Right atrium auricular region (tissue), 2 donors: ENCODE measurements at regions not wholly inside any gene's neighbourhood (a gene's known extent, or its start where the extent isn't known, plus 50 kb on each side); places are given as distances from the start of the nearest gene placed in this dataset.
"Not testable (repeated sequence)": the region's sequence is repeated elsewhere in the genome, so short reads cannot be mapped to it uniquely, and the experiment has no call there.

Experiments used
- DNase-seq: peaks from one replicate; pipeline ENCODE4 v3.0.0-alpha.2; 2019; ENCODE audit warnings: low spot score
- H3K27ac ChIP-seq, 2 donors: fragments of 200-600 bp; sonication (generic); 1 replicate in 1 of 2; 2 replicates in 1 of 2; pipeline ENCODE4 v1.5.1; 2016 to 2019
- H3K27me3 ChIP-seq, 2 donors: fragments of 200-600 bp; sonication (generic); one replicate each; pipeline versions ENCODE4 v1.5.1 to v1.6.0; 2017 to 2019
- H3K36me3 ChIP-seq: fragments of 200-600 bp; sonication (generic); one replicate; pipeline ENCODE4 v1.5.1; 2016
- H3K4me1 ChIP-seq, 2 donors: fragments of 200-600 bp; sonication (generic); one replicate each; pipeline versions ENCODE4 v1.5.1 to v1.6.0; 2017 to 2019
- H3K4me3 ChIP-seq, 2 donors: fragments of 200-600 bp; sonication (generic); 1 replicate in 1 of 2; 2 replicates in 1 of 2; pipeline ENCODE4 v1.5.1; 2017 to 2019; ENCODE audit warnings: mild to moderate bottlenecking in 1 of 2, moderate library complexity in 1 of 2
- H3K9me3 ChIP-seq, 2 donors: fragments of 200-600 bp; sonication (generic); one replicate each; pipeline ENCODE4 v1.5.1; 2019
- CTCF ChIP-seq, 2 donors: fragments of 200-600 bp; sonication (generic); IDR thresholded peaks; one replicate each; pipeline ENCODE4 v1.5.1; 2019; ENCODE audit warnings: antibody characterized with exemption in 2 of 2

GRCh38 chr13:48873587-48873986, 102.1 kb upstream of the FNDC3A start:
- Histone ChIP-seq H3K9me3 (no peaks in the 10 kb centered on the region), H3K4me1 (peaks cover 0 to 19% of the 10 kb centered on the region in 2 donors), H3K27me3 (no peaks in the 10 kb centered on the region), H3K4me3 (no peak overlapping the region), H3K36me3 (no peaks in the 10 kb centered on the region), H3K27ac (peak overlapping the region; percentile 48 to 63)
- TF ChIP-seq CTCF (IDR thresholded peaks at IDR 0.05): no peak
- no peak for DNase-seq

- TF ChIP-seq CTCF (IDR thresholded peaks at IDR 0.05): no peak
- H3K9me3 ChIP-seq: no peaks in the 10 kb centered on the region
- no peaks in the 10 kb centered on the region for H3K27me3 ChIP-seq
- H3K27ac ChIP-seq: peak overlapping the region; percentile 48 to 63
- H3K4me3 ChIP-seq: no peak overlapping the region
- no peaks in the 10 kb centered on the region for H3K36me3 ChIP-seq
- peaks cover 0 to 19% of the 10 kb centered on the region in 2 donors for H3K4me1 ChIP-seq
- no peak for DNase-seq
Measured at GRCh38 chr13:48874165-48874564, 101.5 kb upstream of the FNDC3A start.

GRCh38 chr13:48875047-48875446, 100.7 kb upstream of the FNDC3A start:
- peaks cover 0 to 19% of the 10 kb centered on the region in 2 donors for H3K4me1 ChIP-seq
- H3K9me3 ChIP-seq: no peaks in the 10 kb centered on the region
- TF ChIP-seq CTCF (IDR thresholded peaks at IDR 0.05): no peak
- no peaks in the 10 kb centered on the region for H3K36me3 ChIP-seq
- H3K27me3 ChIP-seq: no peaks in the 10 kb centered on the region
- H3K4me3 ChIP-seq: no peak overlapping the region
- no peak overlapping the region for H3K27ac ChIP-seq
- DNase-seq: no peak

GRCh38 chr13:48876289-48876688, 99.4 kb upstream of the FNDC3A start:
- Histone ChIP-seq H3K4me1 (peaks cover 0 to 19% of the 10 kb centered on the region in 2 donors), H3K27me3 (no peaks in the 10 kb centered on the region), H3K27ac (no peak overlapping the region), H3K9me3 (no peaks in the 10 kb centered on the region), H3K4me3 (no peak overlapping the region), H3K36me3 (no peaks in the 10 kb centered on the region)
- DNase-seq: no peak
- no peak for TF ChIP-seq CTCF (IDR thresholded peaks at IDR 0.05)

- Histone ChIP-seq H3K36me3 (no peaks in the 10 kb centered on the region), H3K9me3 (no peaks in the 10 kb centered on the region), H3K4me1 (peaks cover 0 to 11% of the 10 kb centered on the region in 2 donors), H3K27me3 (no peaks in the 10 kb centered on the region), H3K27ac (no peak overlapping the region), H3K4me3 (no peak overlapping the region)
- no peak for TF ChIP-seq CTCF (IDR thresholded peaks at IDR 0.05)
- no peak for DNase-seq
Measured at GRCh38 chr13:48879432-48879831, 96.3 kb upstream of the FNDC3A start.

- Histone ChIP-seq H3K27ac (no peak overlapping the region), H3K27me3 (no peaks in the 10 kb centered on the region), H3K4me1 (peaks cover 0 to 7% of the 10 kb centered on the region in 2 donors), H3K4me3 (no peak overlapping the region), H3K9me3 (no peaks in the 10 kb centered on the region), H3K36me3 (no peaks in the 10 kb centered on the region)
- no peak for DNase-seq
- TF ChIP-seq CTCF (IDR thresholded peaks at IDR 0.05): no peak
Measured at GRCh38 chr13:48879854-48880253, 95.9 kb upstream of the FNDC3A start.

- not testable (repeated sequence) for H3K27me3 ChIP-seq, H3K9me3 ChIP-seq, H3K4me1 ChIP-seq, DNase-seq, H3K36me3 ChIP-seq, H3K4me3 ChIP-seq
- peak overlapping the region in 1 of 2 donors; percentile 25 for H3K27ac ChIP-seq
Measured at GRCh38 chr13:48883786-48884185, 91.9 kb upstream of the FNDC3A start.
